NOMO-1 treated with dmso at 0.1 percent for 144 hours (cell line): ENCODE measurements at regions not wholly inside any gene's neighbourhood (a gene's known extent, or its start where the extent isn't known, plus 50 kb on each side); places are given as distances from the start of the nearest gene placed in this dataset.
"Not testable (repeated sequence)": the region's sequence is repeated elsewhere in the genome, so short reads cannot be mapped to it uniquely, and the experiment has no call there.

Source experiments
- DNase-seq: peaks from one replicate; lab custom pipeline; 2025; ENCODE audit not compliant: unreplicated experiment; lab: John Stamatoyannopoulos, UW

DNA sequence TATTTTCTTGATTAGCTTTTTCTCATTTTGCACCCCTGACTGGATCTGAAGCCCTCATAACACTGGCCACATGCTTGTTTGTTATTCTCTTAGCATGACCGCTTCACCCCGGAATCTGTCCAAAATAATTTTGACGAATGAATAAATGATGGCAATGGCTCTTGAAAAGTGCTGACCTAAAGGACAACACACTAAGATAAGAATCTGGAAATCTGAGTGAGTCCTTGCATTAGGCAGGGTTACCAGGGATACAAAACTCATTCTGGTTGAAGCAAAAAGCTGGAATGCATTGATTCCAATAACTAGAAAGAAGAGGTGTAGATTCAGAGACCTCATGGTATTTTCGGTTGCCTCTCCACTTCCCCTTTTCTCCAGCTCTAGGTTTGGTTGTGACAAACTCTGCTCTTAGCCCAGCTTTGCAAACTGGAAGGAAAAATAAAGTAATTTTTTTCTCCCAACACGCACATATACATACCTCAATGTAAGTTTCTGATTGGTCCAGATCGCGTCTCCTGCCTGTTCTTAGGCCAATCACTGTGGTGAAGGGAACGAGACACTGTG lies 157.4 kb downstream of the SKIDA1 start:
- DNase-seq, result peak; percentile 91

GRCh38 chr10:21366108-21366507 lies 159.4 kb downstream of the SKIDA1 start:
- not testable (repeated sequence) for DNase-seq

DNA sequence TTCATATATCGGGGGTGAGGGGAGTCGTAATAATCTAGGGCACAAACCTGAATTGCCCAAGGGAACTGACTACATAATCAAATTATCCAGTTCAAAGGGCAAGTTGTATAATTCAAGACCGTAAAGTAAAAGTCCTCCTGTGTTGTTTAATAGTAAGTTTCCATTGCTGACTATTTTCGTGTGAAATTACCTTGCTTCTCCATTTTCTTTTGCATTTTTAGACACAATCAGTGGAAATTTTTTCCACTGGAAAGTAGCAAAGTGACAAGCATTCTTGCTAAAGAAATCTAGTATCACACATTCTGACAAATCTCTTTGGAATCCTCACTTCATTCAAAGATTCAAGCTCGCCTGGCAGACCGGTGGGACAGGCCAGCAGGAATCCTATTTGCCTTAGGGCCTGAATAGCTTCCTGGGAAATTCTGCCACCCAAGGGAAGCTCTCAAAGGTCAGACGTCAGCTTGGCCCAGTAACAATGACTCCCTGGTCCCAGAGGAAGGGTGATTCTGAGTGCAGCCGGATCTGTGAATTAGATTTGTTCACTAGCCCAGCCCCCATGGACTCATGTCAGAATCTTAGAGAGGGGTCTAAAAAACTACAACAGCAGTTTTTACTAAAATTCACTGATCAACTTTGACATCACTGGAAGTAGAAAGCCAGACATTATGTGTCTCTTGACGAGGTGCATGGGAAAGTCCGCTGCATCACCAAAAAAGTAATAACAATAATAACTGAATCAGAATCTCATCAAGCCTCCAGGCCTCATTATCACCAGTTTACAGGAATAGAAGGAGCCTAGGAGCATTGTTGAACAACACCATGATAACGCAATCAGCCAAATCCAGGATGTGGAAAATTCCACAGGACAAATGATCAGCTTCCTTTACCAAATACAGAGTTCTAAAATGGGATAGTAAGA lies 161.0 kb downstream of the SKIDA1 start:
- DNase-seq, result no peak

- DNase-seq, result no peak
Measured at GRCh38 chr10:21363731-21364104, 161.8 kb downstream of the SKIDA1 start.

GRCh38 chr10:21363092-21363730 lies 162.3 kb downstream of the SKIDA1 start:
- no peak for DNase-seq

DNA sequence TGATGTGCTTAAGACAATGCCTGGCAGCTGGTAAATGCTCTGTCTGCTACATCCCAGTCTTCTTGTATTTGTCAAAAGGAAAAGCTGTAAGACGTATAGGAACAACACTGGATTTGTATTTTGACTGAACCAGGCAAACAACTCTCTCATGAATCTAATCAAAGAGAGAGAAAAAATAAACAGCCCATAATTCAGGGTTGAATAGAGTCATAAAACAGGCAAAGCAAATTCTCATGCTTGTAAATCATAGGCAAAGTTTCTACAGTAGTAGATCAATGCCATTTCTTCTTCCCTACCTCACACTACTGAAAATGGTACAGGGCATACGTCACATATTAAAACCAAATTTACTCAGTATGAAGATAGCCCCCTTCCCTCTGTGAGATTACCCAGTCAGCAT lies 166.3 kb downstream of the SKIDA1 start:
- DNase-seq, result no peak

- no peak for DNase-seq
Measured at GRCh38 chr10:21355591-21356011, 169.9 kb downstream of the SKIDA1 start.

- no peak for DNase-seq
Measured at GRCh38 chr10:21352886-21353285, 172.6 kb downstream of the SKIDA1 start.

GRCh38 chr10:21351594-21351993 lies 173.9 kb downstream of the SKIDA1 start:
- DNase-seq, result not testable (repeated sequence)

- DNase-seq, result no peak
Measured at GRCh38 chr10:21349912-21350286, 175.6 kb downstream of the SKIDA1 start.

DNA sequence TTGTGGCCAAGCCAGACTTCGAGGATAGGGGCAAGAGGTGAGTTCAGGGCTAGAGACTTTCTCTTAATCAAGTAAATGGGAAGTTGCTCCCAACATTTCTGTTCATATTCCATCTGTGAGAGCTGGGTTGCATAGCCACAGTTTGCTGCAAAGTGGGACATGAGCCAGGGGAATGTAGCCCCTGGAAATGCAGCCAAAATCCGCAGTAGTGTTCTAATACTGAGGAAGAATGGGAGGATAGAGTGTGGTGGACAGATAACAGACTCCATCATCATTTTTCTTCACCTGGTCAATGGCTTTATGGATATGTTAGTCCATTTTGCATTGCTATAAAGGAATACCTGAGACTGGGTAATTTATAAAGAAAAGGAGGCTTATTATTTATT lies 177.7 kb downstream of the SKIDA1 start:
- DNase-seq, result no peak

DNA sequence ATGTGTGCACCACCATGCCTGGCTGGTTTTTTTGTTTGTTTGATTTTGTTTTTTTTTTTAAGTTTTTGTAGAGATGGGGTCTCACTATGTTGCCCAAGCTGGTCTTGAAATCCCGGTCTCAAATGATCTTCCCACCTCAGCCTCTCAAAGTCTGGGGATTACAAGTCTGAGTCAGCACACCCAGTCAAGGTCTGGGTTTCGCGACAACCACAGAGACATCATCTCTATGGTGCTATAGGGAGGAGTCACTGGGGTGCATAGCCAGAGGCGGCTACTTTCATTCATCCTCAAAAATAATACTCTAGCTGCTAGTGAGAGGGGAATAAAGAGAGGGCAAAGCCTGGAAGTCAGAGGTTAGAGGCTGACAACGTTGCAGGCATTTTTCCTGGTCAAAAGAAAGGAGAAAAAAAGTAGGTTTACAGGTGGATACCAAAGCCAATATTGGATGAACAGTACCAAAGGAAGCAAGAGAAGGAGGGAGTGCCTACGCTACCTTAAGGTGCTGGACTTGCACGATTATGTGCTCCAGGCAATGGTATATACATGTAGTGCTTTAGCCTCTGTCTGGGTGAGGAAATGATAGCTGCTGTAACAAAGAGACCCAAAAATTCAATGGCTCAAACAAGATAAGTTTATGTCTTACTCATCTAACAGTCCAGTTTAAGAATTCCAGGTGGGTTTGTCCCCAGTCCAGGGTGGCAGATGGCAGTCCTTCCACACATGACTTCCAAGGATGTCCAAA lies 178.3 kb downstream of the SKIDA1 start:
- DNase-seq, result no peak

DNA sequence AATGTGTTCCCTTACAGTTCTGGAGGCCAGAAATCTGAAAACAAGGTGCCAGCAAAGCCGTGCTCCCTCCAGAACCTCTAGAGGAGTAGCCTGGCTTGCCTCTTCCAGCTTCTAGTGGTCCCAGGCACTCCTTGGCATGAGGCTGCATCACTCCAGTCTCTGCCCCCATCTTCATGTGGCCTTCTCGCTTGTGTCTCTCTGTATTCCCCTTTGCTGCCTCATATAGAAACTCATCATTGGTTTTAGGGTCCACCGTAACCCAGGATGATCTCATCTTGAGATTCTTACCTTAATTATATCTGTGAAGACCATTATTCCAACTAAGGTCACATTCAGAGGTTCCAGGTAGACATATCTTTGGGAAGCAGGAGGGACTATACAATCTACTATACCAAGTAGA lies 182.4 kb downstream of the SKIDA1 start:
- no peak for DNase-seq

- DNase-seq, result not testable (repeated sequence)
Measured at GRCh38 chr10:21342499-21342898, 183.0 kb downstream of the SKIDA1 start.

DNA sequence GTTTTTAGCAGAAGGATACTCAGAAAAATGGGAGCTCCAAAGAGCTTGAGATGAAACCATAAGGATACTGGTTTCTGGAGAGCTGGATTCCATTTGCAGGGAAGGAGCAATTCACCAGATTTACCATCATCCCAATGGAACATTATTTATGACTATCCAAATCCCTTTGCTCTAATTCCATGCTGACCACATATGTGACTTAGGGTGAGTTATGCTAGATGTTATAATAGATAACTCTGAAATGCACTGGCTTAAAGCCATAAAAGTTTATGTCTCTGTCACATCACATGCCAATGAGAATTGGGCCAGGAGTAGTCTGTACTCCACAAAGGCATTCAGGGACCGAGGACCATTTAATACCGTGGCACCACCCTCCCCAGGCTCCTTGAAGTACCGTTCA lies 185.2 kb downstream of the SKIDA1 start:
- DNase-seq, result no peak

- DNase-seq, result no peak
Measured at GRCh38 chr10:21337171-21337792, 188.2 kb downstream of the SKIDA1 start.

- no peak for DNase-seq
Measured at GRCh38 chr10:21336476-21337170, 188.9 kb downstream of the SKIDA1 start.

DNA sequence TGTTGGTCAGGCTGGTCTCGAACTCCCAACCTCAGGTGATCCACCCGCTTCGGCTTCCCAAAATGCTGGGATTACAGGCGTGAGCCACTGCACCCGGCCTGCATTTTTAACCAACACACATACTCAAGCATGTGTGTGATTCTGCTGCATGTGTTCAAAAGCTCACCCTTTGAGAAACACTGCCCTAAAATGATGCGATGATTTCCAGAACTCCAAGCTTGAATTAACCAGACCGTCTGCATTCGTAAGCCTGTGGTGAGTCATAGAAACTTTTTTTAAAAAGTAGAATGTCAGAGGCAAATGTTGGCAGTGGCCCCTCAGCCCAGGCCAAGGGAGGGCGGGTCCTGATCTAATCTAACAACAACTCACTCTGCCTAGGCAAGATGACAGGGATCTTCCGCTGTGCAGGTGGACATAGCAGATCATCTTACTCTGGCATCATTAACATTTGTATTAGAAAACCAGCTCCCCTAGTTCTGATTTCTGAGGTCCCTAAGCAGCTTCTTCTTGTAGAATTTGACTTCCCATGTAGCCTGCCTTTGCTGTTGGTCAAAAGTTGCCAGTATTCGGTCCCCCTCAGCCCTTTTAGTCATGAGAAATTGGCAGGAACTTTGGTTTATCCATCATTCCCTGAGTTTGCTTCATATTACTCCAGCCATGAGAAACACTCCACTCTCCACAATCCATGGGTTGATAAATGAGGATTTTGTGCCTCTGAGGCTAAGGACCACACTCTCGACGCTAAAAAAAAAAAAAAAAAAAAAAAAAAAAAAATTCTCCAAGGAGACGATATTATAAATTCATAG lies 190.4 kb downstream of the SKIDA1 start:
- no peak for DNase-seq

DNA sequence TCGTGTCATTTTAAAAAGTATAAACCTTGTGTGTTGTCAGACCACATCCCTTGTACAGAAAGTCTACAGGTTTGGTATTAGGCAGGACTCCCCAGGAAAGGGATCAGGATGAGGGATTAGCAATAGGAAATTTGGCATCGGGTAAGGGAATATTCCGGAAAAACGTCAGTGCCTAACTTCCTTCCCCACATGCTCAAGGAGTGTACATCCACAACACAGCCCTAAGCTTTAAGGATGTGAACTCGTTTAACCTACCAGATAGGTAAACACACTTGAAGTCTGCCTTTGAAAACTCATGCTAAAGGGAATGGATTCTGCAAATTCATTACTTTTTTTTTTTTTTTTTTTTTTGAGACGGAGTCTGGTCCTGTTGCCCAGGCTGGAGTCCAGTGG lies 194.9 kb downstream of the SKIDA1 start:
- no peak for DNase-seq
